HG02970 (cell line): ENCODE measurements at regions not wholly inside any gene's neighbourhood (a gene's known extent, or its start where the extent isn't known, plus 50 kb on each side); places are given as distances from the start of the nearest gene placed in this dataset.

Source experiments
- ATAC-seq: cut with Tn5 transposase; IDR thresholded peaks from one replicate; pipeline ENCODE4 v1.9.1; 2021; ENCODE audit warnings: mild to moderate bottlenecking, moderate library complexity, moderate number of reproducible peaks; ENCODE audit not compliant: unreplicated experiment, low FRiP score

GRCh38 chr4:116877069-116877468 is 208.3 kb downstream of the TRAM1L1 start:
- ATAC-seq, result no peak

DNA sequence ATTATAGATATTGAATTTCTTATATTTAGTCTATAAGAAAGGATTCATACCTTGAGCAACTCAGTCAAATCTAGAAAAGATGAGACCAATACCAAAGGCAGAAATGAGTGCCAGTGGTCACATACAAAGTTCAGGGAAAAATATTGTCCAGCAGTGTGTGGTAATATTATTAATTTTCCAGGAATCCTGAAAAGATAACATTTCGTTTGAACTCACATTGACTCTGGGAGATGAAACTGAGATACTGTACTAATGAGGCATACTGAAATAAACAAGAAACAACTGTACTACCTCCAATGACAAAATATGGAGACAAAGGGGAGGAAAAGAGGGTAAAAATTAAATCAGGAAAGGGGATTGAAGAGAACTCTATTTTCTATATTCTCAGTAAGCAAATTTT is 212.4 kb downstream of the TRAM1L1 start:
- ATAC-seq, result no peak

- ATAC-seq, result no peak
Observed at GRCh38 chr4:116872308-116872707, 213.1 kb downstream of the TRAM1L1 start.

DNA sequence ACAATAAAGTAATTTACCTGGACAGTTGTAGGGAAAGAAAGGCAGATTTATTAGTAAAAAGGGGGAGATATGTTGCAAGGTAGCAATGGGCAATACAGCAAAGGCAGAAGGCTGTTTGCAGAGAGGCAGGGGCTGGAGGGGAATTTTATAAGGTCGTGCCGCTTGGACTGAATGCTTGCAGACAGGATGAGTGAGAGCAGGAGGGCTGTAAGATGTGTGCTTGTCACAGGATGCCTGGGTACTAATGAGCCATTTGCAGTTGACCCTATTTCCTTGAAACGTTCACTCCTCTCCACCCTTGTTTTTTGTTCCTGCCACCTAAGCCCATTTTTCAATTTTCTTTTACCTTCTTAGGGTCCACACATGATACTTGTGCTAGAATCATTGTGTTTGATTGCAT is 214.7 kb downstream of the TRAM1L1 start:
- no peak for ATAC-seq

- ATAC-seq, result no peak
Observed at GRCh38 chr4:116866106-116866505, 219.3 kb downstream of the TRAM1L1 start.

DNA sequence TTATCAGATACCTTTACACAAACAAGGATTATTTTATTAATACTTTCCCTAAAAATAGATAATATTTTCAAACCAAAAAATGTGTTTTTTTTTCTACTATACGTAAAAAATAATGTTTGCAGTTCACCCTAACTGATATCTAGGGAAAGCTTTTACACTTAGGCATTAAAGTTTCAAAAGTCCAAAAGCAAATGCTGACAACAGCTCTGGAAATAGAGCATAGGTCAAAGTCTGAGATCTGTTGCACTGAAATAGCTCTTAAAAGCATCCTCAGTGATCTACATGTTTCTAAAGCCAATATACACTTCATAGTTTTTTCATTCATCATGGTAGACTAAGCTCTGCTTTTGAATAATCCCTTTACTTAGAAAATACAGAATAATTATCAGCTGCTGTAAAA is 222.8 kb downstream of the TRAM1L1 start:
- no peak for ATAC-seq

DNA sequence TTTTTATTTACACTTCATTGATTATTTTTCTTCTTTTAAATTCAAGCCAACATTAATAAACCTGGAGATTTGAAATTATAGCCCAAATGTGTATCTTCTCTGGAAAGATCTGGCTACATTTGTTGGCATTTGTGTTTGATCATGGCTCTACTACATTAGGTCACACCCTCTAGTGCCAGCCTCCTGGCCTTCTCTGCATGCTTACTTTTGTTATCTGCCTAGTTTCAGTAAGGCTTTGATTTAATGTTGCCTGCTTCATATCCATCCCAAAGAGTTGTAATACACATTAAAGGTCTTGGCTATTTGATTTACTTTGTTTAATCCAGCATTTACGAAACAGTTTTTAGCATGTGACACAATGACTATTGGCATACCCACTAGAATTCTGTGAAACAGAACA is 224.5 kb downstream of the TRAM1L1 start:
- ATAC-seq, result no peak

DNA sequence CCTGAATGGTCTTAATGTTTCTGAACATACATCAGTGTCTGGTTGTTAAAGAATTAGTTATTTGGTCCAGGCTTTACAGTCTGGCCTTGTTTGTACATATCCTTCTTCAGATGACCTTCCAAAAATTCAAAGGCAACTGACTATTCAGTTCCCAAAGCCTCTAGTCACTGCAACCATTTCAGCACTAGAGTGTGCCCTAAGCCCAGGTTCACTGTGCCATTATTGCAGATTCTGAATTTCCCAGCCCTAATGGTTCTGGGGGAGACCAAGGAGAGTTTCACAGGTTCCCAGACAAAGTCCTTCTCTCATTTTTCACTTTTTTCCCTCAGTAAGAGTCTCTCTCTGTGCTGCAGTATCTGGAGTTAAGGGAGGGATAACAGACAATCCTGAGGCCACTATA is 235.8 kb downstream of the TRAM1L1 start:
- ATAC-seq, result no peak

- ATAC-seq, result no peak
Observed at GRCh38 chr4:116847616-116848015, 237.8 kb downstream of the TRAM1L1 start.

DNA sequence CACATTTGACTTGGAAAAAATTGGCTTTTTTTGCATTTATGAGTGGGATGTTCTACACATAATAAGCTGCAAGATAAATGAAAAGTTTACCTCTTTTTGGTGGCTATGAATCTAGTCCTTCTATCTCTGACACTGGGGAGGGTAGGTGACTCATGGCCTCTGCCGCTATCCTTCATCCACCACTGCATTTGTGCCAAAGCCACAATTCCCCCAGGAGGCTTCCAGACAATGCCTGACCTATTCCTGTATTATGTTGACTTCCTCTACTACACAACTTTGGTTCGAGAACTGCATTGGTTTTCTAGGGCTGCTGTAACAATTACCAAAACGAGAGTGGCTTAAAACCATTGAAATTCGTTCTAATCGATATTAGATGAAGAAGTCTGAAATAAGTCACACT is 245.6 kb downstream of the TRAM1L1 start:
- ATAC-seq, result no peak

GRCh38 chr4:116838609-116839008 is 246.8 kb downstream of the TRAM1L1 start:
- ATAC-seq, result no peak

GRCh38 chr4:116829187-116829586 is 256.2 kb downstream of the TRAM1L1 start:
- ATAC-seq, result no peak

GRCh38 chr4:116824172-116824571 is 261.2 kb downstream of the TRAM1L1 start:
- no peak for ATAC-seq

- no peak for ATAC-seq
Observed at GRCh38 chr4:116811730-116812129, 273.6 kb downstream of the TRAM1L1 start.

DNA sequence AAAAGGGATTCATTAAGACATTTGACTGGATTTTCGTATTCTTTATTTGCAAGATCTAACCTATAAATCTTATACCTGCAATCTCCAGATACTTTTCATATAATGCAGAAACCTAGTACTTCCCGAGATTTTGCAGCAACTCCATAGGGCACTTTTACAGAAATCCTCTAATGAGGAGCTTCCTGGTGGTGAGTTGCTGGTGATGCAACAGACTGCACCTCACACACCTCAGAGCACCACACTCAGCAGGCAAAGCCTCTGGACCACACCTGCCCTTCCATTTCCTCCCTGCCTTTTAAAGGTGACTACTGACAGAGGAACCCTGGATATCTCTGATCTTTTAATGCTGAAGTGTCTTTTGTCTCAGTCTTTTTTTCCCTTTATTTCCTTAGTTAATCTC is 289.4 kb downstream of the TRAM1L1 start:
- ATAC-seq, result no peak

GRCh38 chr4:116788723-116789122 is 296.7 kb downstream of the TRAM1L1 start:
- no peak for ATAC-seq

GRCh38 chr4:116755051-116755450 is 330.3 kb downstream of the TRAM1L1 start:
- no peak for ATAC-seq

DNA sequence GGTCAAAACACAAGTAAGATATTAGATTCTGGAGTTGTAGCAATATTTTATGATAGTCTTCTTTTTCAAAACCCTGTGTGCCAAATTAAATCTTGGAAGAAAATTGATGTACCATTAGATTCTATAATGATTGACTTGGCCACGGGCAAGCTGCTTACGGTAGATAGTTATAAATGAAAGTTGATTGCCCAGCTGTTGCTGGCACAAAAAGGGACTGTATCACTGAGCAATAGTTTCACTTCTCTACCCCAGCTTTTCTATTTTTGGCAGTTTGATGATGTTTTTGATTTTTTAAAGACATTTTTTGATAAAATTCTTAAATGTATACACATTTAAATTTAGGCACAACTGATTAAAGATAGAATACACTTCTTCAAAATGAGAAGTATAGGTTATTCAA is 333.3 kb downstream of the TRAM1L1 start:
- ATAC-seq, result no peak

- no peak for ATAC-seq
Observed at GRCh38 chr4:116736756-116737155, 348.6 kb downstream of the TRAM1L1 start.

DNA sequence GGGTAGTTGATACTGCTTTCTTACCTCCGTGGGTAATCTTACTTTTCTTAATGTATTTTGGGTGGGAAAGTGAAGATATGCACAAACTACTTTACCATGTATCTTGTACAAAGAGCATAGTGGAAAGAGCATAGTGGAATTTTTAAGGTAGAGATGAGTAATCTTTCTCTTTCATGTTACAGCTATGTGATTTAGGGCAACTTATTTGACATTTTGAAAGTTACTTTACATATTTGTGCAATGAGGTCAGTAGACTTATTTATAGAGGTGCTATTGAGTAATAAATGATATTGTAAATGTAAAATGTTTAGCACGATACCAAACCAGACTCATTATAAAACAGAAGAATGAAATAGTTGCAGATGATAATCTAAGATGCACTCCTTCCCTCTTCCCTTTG is 351.2 kb downstream of the TRAM1L1 start:
- no peak for ATAC-seq

DNA sequence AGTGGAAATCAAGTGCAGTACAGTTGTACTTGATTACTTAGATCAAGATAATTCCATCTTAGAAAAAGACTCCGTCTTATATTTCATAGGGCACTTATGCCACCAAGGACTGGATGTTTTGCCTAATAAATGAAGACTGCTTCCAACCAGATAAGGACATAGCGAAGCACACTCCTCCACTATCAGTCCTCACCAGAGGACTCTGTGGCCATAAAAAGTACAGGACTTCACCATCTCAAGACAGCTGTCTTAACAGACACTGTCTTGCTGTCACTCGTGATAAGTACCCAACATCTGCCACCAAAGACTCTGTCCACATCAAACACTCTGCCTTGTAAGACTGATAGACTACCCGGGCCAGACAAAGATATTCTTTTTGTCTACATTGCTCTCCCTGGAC is 352.0 kb downstream of the TRAM1L1 start:
- ATAC-seq, result no peak

- no peak for ATAC-seq
Observed at GRCh38 chr4:116726523-116726922, 358.9 kb downstream of the TRAM1L1 start.

DNA sequence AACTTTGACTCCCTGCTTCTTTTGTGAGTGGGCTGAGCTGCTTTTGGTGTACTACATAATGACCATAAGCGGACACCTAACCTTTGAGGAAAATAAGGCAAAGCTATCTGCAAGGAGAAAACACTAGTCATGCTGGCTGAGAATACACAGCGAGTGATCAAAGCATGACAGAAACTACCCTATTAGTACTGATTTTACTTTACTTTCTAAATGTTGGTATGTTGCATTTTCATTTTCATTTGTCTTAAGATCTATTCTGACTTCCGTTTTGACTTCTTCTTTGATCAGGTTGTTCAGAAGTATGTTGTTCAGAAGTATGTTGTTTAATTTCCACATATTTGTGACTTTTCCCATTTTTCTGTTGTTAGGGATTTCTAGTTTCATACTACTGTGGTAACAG is 361.1 kb downstream of the TRAM1L1 start:
- peak; percentile 93 for ATAC-seq
